Activated gamma-delta T cell treated with Interleukin-2 at 50 U/mL for 16 hours (primary cell): ENCODE measurements at regions not wholly inside any gene's neighbourhood (a gene's known extent, or its start where the extent isn't known, plus 50 kb on each side); places are given as distances from the start of the nearest gene placed in this dataset.
"Not testable (repeated sequence)": the region's sequence is repeated elsewhere in the genome, so short reads cannot be mapped to it uniquely, and the experiment has no call there.

Source experiments
- DNase-seq: peaks from one replicate; pipeline ENCODE4 v3.0.0-alpha.2; 2020

GRCh38 chr15:69748131-69748530 lies 295.5 kb downstream of the RPLP1 start:
- no peak for DNase-seq

- no peak for DNase-seq
Measured at GRCh38 chr15:69748576-69749185, 296.1 kb downstream of the RPLP1 start.

DNA sequence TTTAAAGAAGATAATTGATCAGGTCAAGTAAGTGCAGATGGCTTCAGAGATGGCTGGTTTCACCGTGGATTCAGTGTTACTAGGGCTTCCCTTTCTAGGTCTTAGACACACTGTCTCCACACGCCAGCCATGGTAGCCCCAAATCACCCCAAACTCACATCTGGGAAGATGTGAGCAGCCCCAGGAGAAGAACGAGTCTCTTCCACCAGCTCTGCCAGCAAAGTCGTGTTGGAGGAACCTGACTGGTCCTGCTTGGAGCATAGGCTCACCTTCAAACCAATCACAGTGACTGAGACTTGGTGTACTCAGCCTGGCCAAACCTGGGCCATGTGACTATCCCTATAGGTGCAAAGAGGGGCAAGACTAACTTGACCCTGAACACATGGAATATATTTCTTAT lies 296.7 kb downstream of the RPLP1 start:
- no peak for DNase-seq

DNA sequence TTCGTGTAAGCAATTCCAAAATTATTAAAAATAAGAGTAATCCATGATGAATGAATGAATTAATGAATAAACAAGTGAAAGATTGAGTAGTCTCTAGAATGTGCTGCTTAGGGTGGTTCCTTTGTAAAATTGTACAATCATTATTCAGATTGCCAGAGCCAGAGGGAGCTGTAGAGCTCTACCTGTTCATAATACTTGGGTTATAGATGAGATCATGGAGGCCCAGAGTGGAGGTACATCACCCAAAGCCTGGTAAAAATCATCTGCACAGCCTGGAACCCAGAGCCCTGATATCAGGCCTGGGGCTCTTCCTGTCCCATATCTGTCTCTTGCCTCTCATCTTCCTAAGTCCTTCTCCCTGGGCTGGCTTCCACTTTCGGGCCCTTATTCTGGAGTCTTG lies 297.2 kb downstream of the RPLP1 start:
- DNase-seq, result no peak

DNA sequence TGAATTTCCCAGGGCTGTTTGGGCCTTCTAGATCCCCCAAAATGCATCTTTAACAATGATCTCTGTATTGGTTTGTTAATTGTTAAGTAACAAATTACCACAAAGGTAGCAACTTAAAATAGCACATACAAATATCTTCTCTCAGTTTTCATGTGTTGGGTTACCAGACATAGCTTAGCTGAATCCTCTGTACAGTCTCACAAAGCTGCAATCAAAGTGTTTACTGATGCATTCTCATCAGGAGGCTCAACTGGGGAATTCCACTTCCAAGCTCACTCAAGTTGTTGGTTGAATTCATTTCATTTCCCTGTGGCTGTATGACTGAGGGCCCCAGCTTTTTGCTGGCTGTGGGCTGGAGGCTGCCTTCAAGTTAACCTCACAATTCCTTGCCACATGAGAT lies 297.6 kb downstream of the RPLP1 start:
- DNase-seq, result no peak

DNA sequence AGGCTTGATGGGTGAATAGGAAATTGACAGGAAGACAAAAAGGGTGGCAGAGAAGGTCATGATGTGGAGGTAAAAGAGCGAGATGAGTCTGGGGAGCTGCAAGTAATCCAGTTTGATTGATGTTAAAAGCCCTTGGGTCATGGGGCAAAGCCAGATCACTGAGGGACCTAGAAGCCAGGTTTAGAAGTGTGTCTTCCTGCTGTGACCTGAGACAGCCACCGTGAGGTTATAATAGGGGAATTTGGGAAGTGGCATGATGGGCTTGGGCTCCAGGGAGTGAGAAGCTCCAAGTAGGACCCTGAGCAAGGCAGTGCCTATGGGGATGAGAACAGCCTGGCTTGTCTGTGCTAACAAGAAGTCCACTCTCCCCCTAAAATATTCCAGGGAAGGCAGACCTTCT lies 298.5 kb downstream of the RPLP1 start:
- DNase-seq, result no peak

DNA sequence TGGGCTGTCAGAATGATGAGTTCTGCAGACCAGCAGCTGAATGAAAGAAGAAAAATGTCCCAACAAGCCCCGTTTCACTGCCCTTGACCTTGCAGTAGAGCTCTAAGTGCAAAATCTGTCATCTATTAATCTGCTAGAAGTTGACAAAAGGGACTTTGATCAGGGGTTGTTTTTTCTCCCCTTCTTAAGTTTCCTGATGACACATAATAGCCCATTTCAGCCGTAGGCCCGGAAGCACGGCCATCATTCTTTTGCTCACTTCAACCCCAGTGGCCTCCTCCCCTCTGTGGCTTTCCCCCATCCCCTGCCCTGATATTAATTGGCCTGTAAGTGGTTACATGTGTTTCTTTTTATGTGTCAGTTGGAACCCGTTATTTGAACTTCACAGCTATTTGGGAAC lies 298.9 kb downstream of the RPLP1 start:
- DNase-seq, result no peak

- no peak for DNase-seq
Measured at GRCh38 chr15:69753867-69754266, 301.2 kb downstream of the RPLP1 start.

GRCh38 chr15:69754313-69754712 lies 301.7 kb downstream of the RPLP1 start:
- no peak for DNase-seq

DNA sequence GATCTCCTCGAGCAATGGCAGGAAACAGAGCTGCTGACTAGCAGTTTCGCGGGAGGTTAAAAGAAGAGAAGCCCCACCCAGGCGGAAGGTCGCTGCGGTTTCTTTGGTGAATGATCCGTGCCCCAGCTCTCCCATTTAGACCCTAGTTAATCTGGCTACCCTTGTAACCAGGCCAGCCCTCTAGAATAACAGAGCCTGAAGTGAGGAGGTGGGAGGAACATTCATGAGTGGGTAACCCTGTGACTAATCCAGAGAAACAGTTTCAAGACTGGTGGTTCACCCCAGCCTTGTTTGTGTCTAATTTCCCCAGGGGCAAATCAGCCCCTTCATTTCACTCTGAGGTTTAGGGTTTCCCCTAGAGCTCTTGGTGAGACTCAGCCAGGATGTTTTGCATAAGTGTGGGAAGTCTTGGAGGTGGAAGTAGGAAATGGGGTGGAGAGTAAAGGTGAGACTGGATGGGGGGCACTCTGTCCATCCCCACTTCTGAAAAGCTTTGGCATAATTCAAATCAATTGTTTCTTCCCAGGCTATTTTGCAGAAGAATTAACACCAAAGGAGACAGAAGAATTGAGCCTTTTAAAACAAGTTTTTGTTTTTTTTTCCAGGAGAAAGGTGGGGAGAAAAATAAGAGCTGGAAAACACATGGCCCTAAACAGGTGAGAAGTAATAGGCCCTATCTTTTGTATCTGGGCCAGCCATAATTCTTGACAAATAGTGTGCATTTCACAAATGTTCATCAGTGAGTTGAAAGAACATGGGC lies 303.1 kb downstream of the RPLP1 start:
- DNase-seq, result peak; percentile 68

DNA sequence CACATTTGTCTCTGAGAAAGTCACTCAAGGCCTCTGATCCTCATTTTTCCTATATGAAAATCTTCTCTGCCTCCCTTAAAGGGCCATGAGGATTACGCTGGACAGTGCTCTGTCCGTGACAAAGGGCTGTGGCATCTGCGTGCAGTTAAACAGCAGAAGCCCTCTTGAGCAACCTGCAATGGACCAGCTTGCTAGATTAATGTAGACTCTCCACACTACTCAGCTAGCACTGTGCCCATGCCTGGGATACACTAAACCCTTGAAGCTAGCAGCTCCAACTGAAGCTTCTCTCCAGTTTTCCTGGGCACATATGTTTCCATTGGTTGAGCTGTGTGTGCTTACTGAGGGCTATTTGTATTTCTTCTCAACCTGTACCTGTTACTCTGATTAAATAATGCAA lies 303.8 kb downstream of the RPLP1 start:
- DNase-seq, result no peak

DNA sequence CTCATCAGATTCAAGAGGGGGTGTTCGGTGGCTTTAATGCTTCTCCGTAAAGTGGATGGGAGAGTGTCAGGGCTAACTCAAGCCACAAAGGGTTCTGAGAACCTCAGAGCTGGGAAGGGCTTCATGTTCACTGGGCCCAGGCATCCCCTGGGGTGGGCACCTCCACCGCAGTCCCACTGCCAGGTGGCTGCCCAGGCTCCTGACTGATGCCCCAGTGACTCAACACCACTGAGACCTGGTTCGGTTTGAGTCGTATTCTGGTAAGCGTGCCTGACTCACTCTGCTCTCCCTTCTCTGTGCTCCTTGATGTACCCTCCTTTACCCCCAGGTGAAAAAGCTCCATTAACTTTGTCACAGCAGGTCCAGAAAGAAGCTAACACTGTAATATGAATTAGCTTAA lies 304.6 kb downstream of the RPLP1 start:
- DNase-seq, result peak; percentile 35

GRCh38 chr15:69758291-69758771 lies 305.7 kb downstream of the RPLP1 start:
- no peak for DNase-seq

DNA sequence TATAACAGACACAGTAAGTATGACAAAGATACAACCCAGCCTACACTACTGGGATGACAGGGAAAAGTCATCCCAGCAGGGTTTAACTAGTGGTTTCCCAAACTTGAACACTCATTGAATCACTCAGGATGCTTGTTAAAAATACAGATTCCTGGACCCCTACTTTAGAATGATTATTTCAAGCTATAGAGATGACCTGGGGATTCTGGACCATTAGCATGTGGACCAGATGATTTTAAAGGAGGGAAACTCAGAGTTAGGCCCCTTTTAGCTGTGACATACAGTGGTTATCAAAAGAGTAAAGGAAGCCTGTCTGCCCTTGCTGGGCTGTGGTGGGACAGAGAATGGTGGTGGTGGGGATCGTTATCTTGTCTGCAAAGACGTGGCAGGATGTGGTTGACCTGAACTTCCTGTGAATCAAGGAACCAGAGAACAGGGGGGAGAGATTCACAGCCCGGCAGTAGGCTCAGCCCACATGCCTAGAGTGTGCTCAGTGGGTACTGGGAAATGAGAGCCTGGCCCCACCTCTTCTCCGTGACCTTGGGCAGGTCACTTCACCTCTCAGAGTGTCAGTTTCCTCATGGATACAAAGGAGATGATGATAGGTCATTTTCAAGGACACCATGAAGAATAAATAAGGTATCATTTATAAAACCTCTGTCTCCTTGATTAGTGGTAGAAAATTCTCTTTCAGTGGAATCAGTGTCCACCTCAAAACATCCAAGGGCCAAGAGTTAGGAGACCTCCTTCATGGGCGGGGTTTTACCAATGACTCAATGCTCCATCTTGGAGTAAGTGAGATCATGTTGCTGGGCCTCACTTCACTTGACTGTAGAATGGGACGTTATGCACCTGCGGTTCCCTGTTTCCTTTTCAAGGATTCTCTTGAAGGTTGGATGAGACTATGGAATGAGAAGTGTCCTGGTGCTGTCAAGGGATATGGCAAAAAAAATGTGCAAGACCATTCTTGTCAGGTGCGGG lies 306.5 kb downstream of the RPLP1 start:
- DNase-seq, result peak; percentile 89

GRCh38 chr15:69760258-69760845 lies 307.7 kb downstream of the RPLP1 start:
- no peak for DNase-seq

GRCh38 chr15:69760890-69761568 lies 308.4 kb downstream of the RPLP1 start:
- peak; percentile 80 for DNase-seq

DNA sequence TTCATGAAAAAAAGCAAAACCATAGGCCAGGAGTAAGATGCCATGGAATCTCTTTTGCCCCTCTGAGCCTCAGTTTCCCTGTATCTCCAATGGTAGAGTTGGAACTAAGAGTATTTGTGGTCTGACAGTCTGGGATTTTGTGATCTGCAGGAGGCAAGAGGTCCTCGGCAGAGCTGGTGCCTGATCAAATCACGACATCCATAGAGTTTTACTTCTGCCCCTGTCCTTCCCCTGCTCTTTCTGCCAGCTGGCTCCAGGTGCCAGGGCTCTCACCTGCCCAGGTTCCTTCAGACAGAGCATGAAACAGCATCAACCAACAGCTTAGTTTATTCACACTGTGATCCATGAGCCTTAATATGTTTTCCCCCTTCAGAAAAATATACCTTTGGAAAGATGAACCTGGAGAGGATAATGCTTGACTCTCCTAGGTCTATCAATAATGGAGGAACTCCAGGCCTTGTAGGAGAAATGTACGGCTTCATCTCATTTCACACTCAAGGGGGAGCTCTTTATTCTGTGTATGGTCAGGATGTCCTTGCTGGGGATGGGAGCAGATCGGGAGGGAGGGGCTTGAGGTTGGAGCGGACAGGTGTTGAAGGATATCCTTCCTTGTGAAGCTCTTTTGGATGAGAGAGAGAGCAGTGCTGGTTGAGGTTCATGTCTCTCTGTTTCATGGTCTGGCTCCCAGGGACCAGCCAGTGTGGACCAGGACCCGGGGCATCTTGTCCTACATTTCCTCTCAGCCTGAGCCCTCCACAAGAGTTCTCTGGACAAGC lies 309.9 kb downstream of the RPLP1 start:
- DNase-seq, result no peak

DNA sequence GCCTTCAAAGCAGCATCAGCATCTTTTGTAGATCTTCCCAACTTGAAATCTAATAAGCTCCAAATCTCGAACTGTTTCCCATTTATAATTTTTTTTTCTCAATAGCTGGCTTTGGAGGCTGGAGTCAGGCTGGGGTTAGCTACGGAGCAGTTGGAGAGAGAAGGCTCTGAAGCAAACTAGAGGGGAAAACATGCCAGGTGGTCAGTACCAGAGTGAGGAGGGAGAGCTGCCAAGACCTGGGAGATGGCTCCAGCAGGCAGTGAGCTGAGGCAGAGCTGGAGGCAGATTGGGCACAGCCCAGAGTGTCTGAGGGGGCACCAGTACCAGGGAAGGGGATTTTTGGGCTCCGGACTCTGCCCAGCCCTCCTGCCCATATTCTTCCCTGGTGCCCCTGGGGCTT lies 311.2 kb downstream of the RPLP1 start:
- DNase-seq, result no peak

- no peak for DNase-seq
Measured at GRCh38 chr15:69766156-69766555, 313.5 kb downstream of the RPLP1 start.

DNA sequence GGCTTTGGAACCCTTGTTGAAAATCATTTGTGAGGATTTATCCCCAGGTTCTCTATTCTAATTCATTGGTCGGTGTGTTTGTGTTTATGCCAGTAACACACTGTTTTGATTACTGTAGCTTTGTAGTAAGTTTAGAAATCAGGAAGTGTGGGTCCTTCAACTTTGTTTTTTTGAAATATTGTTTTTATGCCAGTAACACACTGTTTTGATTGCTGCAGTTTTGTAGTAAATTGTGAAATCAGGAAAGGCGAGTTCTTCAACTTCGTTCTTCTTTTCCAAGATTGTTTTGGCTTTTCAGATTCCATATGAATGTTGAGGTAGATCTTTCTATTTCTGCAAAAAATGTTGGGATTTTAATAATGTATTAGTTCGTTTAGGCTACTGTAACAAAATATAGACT lies 314.6 kb downstream of the RPLP1 start:
- no peak for DNase-seq

DNA sequence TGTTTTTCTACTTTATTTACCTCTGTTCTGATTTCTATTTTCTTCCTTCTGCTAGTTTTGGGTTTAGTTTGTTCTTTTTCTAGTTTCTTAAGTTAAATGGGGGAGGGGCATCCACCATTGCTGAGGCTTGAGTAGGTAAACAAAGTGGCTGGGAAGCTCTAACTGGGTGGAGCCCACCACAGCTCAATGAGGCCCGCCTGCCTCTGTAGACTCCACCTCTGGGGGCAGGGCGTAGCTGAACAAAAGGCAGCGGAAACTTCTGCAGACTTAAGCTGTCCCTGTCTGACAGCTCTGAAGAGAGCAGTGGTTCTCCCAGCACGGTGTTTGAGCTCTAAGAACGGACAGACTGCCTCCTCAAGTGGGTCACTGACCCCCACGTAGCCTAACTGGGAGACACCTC lies 316.7 kb downstream of the RPLP1 start:
- DNase-seq, result peak; percentile 55

GRCh38 chr15:69774258-69774657 lies 321.6 kb downstream of the RPLP1 start:
- DNase-seq, result not testable (repeated sequence)
